ENCODE measurements at regions not wholly inside any gene's neighbourhood (a gene's known extent, or its start where the extent isn't known, plus 50 kb on each side); places are given as distances from the start of the nearest gene placed in this dataset.

DNA sequence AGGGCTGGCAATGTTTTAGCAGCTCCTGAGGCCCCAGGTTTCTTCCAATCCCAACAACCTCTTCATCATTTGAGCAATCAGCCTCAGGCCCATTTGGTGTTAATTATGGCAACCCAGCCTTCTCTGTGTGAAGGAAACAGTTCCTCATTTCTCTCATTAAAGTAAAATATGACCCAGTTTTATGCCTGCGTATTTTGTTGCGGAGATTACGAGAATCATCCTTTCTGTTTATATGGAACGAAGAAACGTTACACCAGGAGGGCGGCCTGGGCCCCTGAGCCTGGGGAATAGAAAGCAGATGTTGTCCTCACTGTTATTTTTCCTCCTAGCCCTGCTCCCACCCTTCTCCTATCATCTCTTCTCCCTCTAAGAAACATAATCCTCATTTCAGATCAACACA, 332.2 kb upstream of the USP24 start:
- H3K36me3 Mint-ChIP-seq = no peaks in the 10 kb centered on the region
- no peaks in the 10 kb centered on the region for H3K9me3 ChIP-seq
- H3K4me3 Mint-ChIP-seq = no peak overlapping the region
- DNase-seq = no peak
- no peak for ATAC-seq (replicated peaks in 1 of 4)
- H3K27me3 ChIP-seq (replicated peaks in 1 of 2; ENCODE audit: control insufficient read depth in 2 of 2, extremely low read depth in 1 of 2, insufficient read depth in 2 of 2, low read length in 1 of 2) = no peaks in the 10 kb centered on the region
- CTCF ChIA-PET = no interaction called here
- no peak overlapping the region for H3K4me3 ChIP-seq (ENCODE audit: control insufficient read depth in 1 of 2, extremely low read depth in 1 of 2, low read length in 1 of 2)
- H3K27ac ChIP-seq (ENCODE audit: low read length) = no peak overlapping the region
- no peaks in the 10 kb centered on the region for H3K4me1 ChIP-seq (ENCODE audit: control insufficient read depth in 1 of 2, extremely low read depth in 1 of 2, insufficient read depth in 2 of 2, low read length in 2 of 2)
- POLR2A ChIA-PET = no interaction called here
- no peak overlapping the region for H3K27ac Mint-ChIP-seq
- WGBS (ENCODE audit: insufficient coverage) = no CpG with 5 or more reads among the region's 6 CpGs
- peaks cover 13 to 16% of the 10 kb centered on the region in 2 donors for H3K27me3 Mint-ChIP-seq
- H3K4me1 Mint-ChIP-seq = no peaks in the 10 kb centered on the region
- H3K9me3 Mint-ChIP-seq = no peaks in the 10 kb centered on the region
- no peaks in the 10 kb centered on the region for H3K36me3 ChIP-seq (ENCODE audit: control insufficient read depth in 2 of 2, extremely low read depth in 1 of 2, insufficient read depth in 1 of 2, low read length in 1 of 2)

GRCh38 chr1:55546553-55546952, 331.4 kb upstream of the USP24 start:
- DNase-seq (no peak), ATAC-seq (replicated peaks in 1 of 4) (no peak)
- WGBS (ENCODE audit: insufficient coverage) = 64% methylated on average over 1 of the region's 1 CpG
- Histone ChIP-seq H3K36me3 (ENCODE audit: control insufficient read depth in 2 of 2, extremely low read depth in 1 of 2, insufficient read depth in 1 of 2, low read length in 1 of 2) (no peaks in the 10 kb centered on the region), H3K9me3 (no peaks in the 10 kb centered on the region), H3K4me1 (ENCODE audit: control insufficient read depth in 1 of 2, extremely low read depth in 1 of 2, insufficient read depth in 2 of 2, low read length in 2 of 2) (no peaks in the 10 kb centered on the region), H3K4me3 (ENCODE audit: control insufficient read depth in 1 of 2, extremely low read depth in 1 of 2, low read length in 1 of 2) (no peak overlapping the region), H3K27me3 (replicated peaks in 1 of 2; ENCODE audit: control insufficient read depth in 2 of 2, extremely low read depth in 1 of 2, insufficient read depth in 2 of 2, low read length in 1 of 2) (no peaks in the 10 kb centered on the region), H3K27ac (ENCODE audit: low read length) (no peak overlapping the region)
- no peaks in the 10 kb centered on the region for H3K4me1 Mint-ChIP-seq
- no peaks in the 10 kb centered on the region for H3K9me3 Mint-ChIP-seq
- POLR2A ChIA-PET = no interaction called here
- CTCF ChIA-PET = no interaction called here
- no peak overlapping the region for H3K4me3 Mint-ChIP-seq
- peaks cover 13 to 16% of the 10 kb centered on the region in 2 donors for H3K27me3 Mint-ChIP-seq
- no peak overlapping the region for H3K27ac Mint-ChIP-seq
- H3K36me3 Mint-ChIP-seq = no peaks in the 10 kb centered on the region

GRCh38 chr1:55544826-55545225, 329.7 kb upstream of the USP24 start:
- Histone ChIP-seq H3K4me1 (ENCODE audit: control insufficient read depth in 1 of 2, extremely low read depth in 1 of 2, insufficient read depth in 2 of 2, low read length in 2 of 2) (no peaks in the 10 kb centered on the region), H3K27me3 (replicated peaks in 1 of 2; ENCODE audit: control insufficient read depth in 2 of 2, extremely low read depth in 1 of 2, insufficient read depth in 2 of 2, low read length in 1 of 2) (no peaks in the 10 kb centered on the region), H3K4me3 (ENCODE audit: control insufficient read depth in 1 of 2, extremely low read depth in 1 of 2, low read length in 1 of 2) (no peak overlapping the region), H3K9me3 (no peaks in the 10 kb centered on the region), H3K36me3 (ENCODE audit: control insufficient read depth in 2 of 2, extremely low read depth in 1 of 2, insufficient read depth in 1 of 2, low read length in 1 of 2) (no peaks in the 10 kb centered on the region), H3K27ac (ENCODE audit: low read length) (no peak overlapping the region)
- CTCF ChIA-PET = no interaction called here
- H3K4me1 Mint-ChIP-seq = no peaks in the 10 kb centered on the region
- DNase-seq (no peak), ATAC-seq (replicated peaks in 1 of 4) (no peak)
- no peak overlapping the region for H3K27ac Mint-ChIP-seq
- no peaks in the 10 kb centered on the region for H3K9me3 Mint-ChIP-seq
- no peaks in the 10 kb centered on the region for H3K36me3 Mint-ChIP-seq
- WGBS (ENCODE audit: insufficient coverage) = no CpG with 5 or more reads among the region's 3 CpGs
- POLR2A ChIA-PET = no interaction called here
- H3K27me3 Mint-ChIP-seq = peaks cover 13 to 16% of the 10 kb centered on the region in 2 donors
- H3K4me3 Mint-ChIP-seq = no peak overlapping the region

GRCh38 chr1:55542901-55543504, 327.8 kb upstream of the USP24 start:
- no peak overlapping the region for H3K4me3 Mint-ChIP-seq
- no peak overlapping the region for H3K4me3 ChIP-seq (ENCODE audit: control insufficient read depth in 1 of 2, extremely low read depth in 1 of 2, low read length in 1 of 2)
- ATAC-seq (replicated peaks in 1 of 4) = no peak
- H3K4me1 Mint-ChIP-seq = no peaks in the 10 kb centered on the region
- no peaks in the 10 kb centered on the region for H3K27me3 ChIP-seq (replicated peaks in 1 of 2; ENCODE audit: control insufficient read depth in 2 of 2, extremely low read depth in 1 of 2, insufficient read depth in 2 of 2, low read length in 1 of 2)
- DNase-seq = no peak
- POLR2A ChIA-PET = no interaction called here
- no peaks in the 10 kb centered on the region for H3K4me1 ChIP-seq (ENCODE audit: control insufficient read depth in 1 of 2, extremely low read depth in 1 of 2, insufficient read depth in 2 of 2, low read length in 2 of 2)
- no peaks in the 10 kb centered on the region for H3K9me3 ChIP-seq
- no peaks in the 10 kb centered on the region for H3K36me3 ChIP-seq (ENCODE audit: control insufficient read depth in 2 of 2, extremely low read depth in 1 of 2, insufficient read depth in 1 of 2, low read length in 1 of 2)
- peaks cover 13% of the 10 kb centered on the region in 2 donors for H3K27me3 Mint-ChIP-seq
- H3K36me3 Mint-ChIP-seq = no peaks in the 10 kb centered on the region
- no peaks in the 10 kb centered on the region for H3K9me3 Mint-ChIP-seq
- H3K27ac ChIP-seq (ENCODE audit: low read length) = no peak overlapping the region
- no peak overlapping the region for H3K27ac Mint-ChIP-seq
- CTCF ChIA-PET = no interaction called here

DNA sequence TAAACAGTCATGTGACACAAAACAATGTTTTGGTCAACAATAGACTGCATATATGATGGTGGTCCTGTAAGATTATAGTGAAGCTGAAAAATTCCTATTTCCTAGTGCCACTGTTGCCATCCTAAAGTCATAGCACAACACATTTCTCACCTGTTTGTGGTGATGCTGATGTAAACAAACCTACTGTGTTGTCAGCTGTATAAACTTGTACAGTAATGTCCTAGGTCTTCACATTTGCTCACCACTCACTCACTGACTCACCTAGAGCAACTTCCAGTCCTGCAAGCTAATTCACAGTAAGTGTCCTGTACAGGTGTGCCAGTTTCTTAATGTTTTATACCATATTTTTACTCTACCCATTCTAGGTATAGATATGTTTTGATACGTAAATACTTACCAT, 326.1 kb upstream of the USP24 start:
- ChIA-PET POLR2A (no interaction called here), CTCF (no interaction called here)
- Histone ChIP-seq H3K4me3 (ENCODE audit: control insufficient read depth in 1 of 2, extremely low read depth in 1 of 2, low read length in 1 of 2) (no peak overlapping the region), H3K36me3 (ENCODE audit: control insufficient read depth in 2 of 2, extremely low read depth in 1 of 2, insufficient read depth in 1 of 2, low read length in 1 of 2) (no peaks in the 10 kb centered on the region), H3K9me3 (no peaks in the 10 kb centered on the region), H3K27me3 (replicated peaks in 1 of 2; ENCODE audit: control insufficient read depth in 2 of 2, extremely low read depth in 1 of 2, insufficient read depth in 2 of 2, low read length in 1 of 2) (no peaks in the 10 kb centered on the region), H3K4me1 (ENCODE audit: control insufficient read depth in 1 of 2, extremely low read depth in 1 of 2, insufficient read depth in 2 of 2, low read length in 2 of 2) (no peaks in the 10 kb centered on the region), H3K27ac (ENCODE audit: low read length) (no peak overlapping the region)
- no peak for ATAC-seq (replicated peaks in 1 of 4)
- no CpG with 5 or more reads among the region's 1 CpG for WGBS (ENCODE audit: insufficient coverage)
- no peaks in the 10 kb centered on the region for H3K36me3 Mint-ChIP-seq
- no peaks in the 10 kb centered on the region for H3K4me1 Mint-ChIP-seq
- DNase-seq = no peak
- H3K4me3 Mint-ChIP-seq = no peak overlapping the region
- no peaks in the 10 kb centered on the region for H3K9me3 Mint-ChIP-seq
- no peak overlapping the region for H3K27ac Mint-ChIP-seq
- peaks cover 6 to 8% of the 10 kb centered on the region in 2 donors for H3K27me3 Mint-ChIP-seq

GRCh38 chr1:55539652-55540512, 324.7 kb upstream of the USP24 start:
- POLR2A ChIA-PET = no interaction called here
- DNase-seq = no peak
- peaks cover 0 to 4% of the 10 kb centered on the region in 2 donors for H3K27me3 Mint-ChIP-seq
- Histone ChIP-seq H3K9me3 (no peaks in the 10 kb centered on the region), H3K4me3 (ENCODE audit: control insufficient read depth in 1 of 2, extremely low read depth in 1 of 2, low read length in 1 of 2) (no peak overlapping the region), H3K4me1 (ENCODE audit: control insufficient read depth in 1 of 2, extremely low read depth in 1 of 2, insufficient read depth in 2 of 2, low read length in 2 of 2) (no peaks in the 10 kb centered on the region), H3K36me3 (ENCODE audit: control insufficient read depth in 2 of 2, extremely low read depth in 1 of 2, insufficient read depth in 1 of 2, low read length in 1 of 2) (no peaks in the 10 kb centered on the region), H3K27me3 (replicated peaks in 1 of 2; ENCODE audit: control insufficient read depth in 2 of 2, extremely low read depth in 1 of 2, insufficient read depth in 2 of 2, low read length in 1 of 2) (no peaks in the 10 kb centered on the region), H3K27ac (ENCODE audit: low read length) (no peak overlapping the region)
- H3K27ac Mint-ChIP-seq = no peak overlapping the region
- ATAC-seq (replicated peaks in 1 of 4) = no peak
- H3K36me3 Mint-ChIP-seq = no peaks in the 10 kb centered on the region
- 71% methylated on average over 4 of the region's 5 CpGs for WGBS (ENCODE audit: insufficient coverage)
- no peaks in the 10 kb centered on the region for H3K9me3 Mint-ChIP-seq
- no peaks in the 10 kb centered on the region for H3K4me1 Mint-ChIP-seq
- CTCF ChIA-PET = no interaction called here
- H3K4me3 Mint-ChIP-seq = no peak overlapping the region
